ENCODE measurements at regions not wholly inside any gene's neighbourhood (a gene's known extent, or its start where the extent isn't known, plus 50 kb on each side); places are given as distances from the start of the nearest gene placed in this dataset.

GRCh38 chr1:59020151-59020997, 236.5 kb upstream of the JUN start:
- no peak overlapping the region for H4K8ac ChIP-seq (ENCODE audit: low read depth, low read length)
- peaks cover 21 to 29% of the 10 kb centered on the region in 2 experiments for H3K4me1 ChIP-seq (ENCODE audit: control insufficient read depth in 1 of 2, insufficient read depth in 2 of 2, low read length in 2 of 2)
- peaks cover 7% of the 10 kb centered on the region for H3K79me1 ChIP-seq (ENCODE audit: low read length)
- H3K9me3 ChIP-seq (ENCODE audit: insufficient read depth, low read depth, low read length), result no peaks in the 10 kb centered on the region
- no peaks in the 10 kb centered on the region for H3K79me2 ChIP-seq (ENCODE audit: control insufficient read depth, insufficient read depth, low read length, poor library complexity)
- no peak overlapping the region for H2BK5ac ChIP-seq (ENCODE audit: low read depth, low read length, poor library complexity)
- peak; percentile 16 to 51 for DNase-seq
- H3K27ac ChIP-seq (ENCODE audit: low read depth, low read length), result no peak overlapping the region
- H3K18ac ChIP-seq (ENCODE audit: low read length), result no peak overlapping the region
- no peak overlapping the region for H2BK12ac ChIP-seq (ENCODE audit: low read length)
- H3K27me3 ChIP-seq (ENCODE audit: insufficient read depth, low read length), result no peaks in the 10 kb centered on the region
- WGBS (ENCODE audit: extremely low coverage, insufficient coverage, insufficient read length), result no CpG with 5 or more reads among the region's 2 CpGs
- no peak overlapping the region for H3K9ac ChIP-seq (ENCODE audit: low read length)
- H2AFZ ChIP-seq (ENCODE audit: insufficient read depth, low read length, poor library complexity), result no peak overlapping the region
- no peak overlapping the region for H2BK120ac ChIP-seq (ENCODE audit: insufficient read depth, low read length, poor library complexity)
- H3K4me2 ChIP-seq (ENCODE audit: low read length), result no peak overlapping the region
- no peak overlapping the region for H3K14ac ChIP-seq (ENCODE audit: low read length)
- no peaks in the 10 kb centered on the region for H3K36me3 ChIP-seq (ENCODE audit: control insufficient read depth in 1 of 2, insufficient read depth in 2 of 2, low read length in 2 of 2)
- H3K4me3 ChIP-seq (ENCODE audit: low read depth, low read length), result no peak overlapping the region
- no peak overlapping the region for H4K12ac ChIP-seq (ENCODE audit: low read depth, low read length)
- no peak overlapping the region for H4K91ac ChIP-seq (ENCODE audit: low read depth, low read length)
- no peak overlapping the region for H3K4ac ChIP-seq (ENCODE audit: low read depth, low read length)
- H2AK5ac ChIP-seq (ENCODE audit: low read length), result no peak overlapping the region
- H3K23ac ChIP-seq (ENCODE audit: low read length), result no peak overlapping the region

- Histone ChIP-seq H3K79me1 (ENCODE audit: low read length) (no peaks in the 10 kb centered on the region), H4K8ac (ENCODE audit: low read depth, low read length) (no peak overlapping the region), H2BK5ac (ENCODE audit: low read depth, low read length, poor library complexity) (no peak overlapping the region), H3K79me2 (ENCODE audit: control insufficient read depth, insufficient read depth, low read length, poor library complexity) (no peaks in the 10 kb centered on the region), H4K91ac (ENCODE audit: low read depth, low read length) (no peak overlapping the region), H3K14ac (ENCODE audit: low read length) (no peak overlapping the region), H3K4ac (ENCODE audit: low read depth, low read length) (no peak overlapping the region), H3K4me1 (ENCODE audit: control insufficient read depth in 1 of 2, insufficient read depth in 2 of 2, low read length in 2 of 2) (peaks cover 7 to 13% of the 10 kb centered on the region in 2 experiments), H2BK12ac (ENCODE audit: low read length) (no peak overlapping the region), H3K23ac (ENCODE audit: low read length) (no peak overlapping the region), H2BK120ac (ENCODE audit: insufficient read depth, low read length, poor library complexity) (no peak overlapping the region), H2AK5ac (ENCODE audit: low read length) (no peak overlapping the region), H4K12ac (ENCODE audit: low read depth, low read length) (no peak overlapping the region), H3K36me3 (ENCODE audit: control insufficient read depth in 1 of 2, insufficient read depth in 2 of 2, low read length in 2 of 2) (no peaks in the 10 kb centered on the region), H3K27ac (ENCODE audit: low read depth, low read length) (no peak overlapping the region), H3K9me3 (ENCODE audit: insufficient read depth, low read depth, low read length) (no peaks in the 10 kb centered on the region), H2AFZ (ENCODE audit: insufficient read depth, low read length, poor library complexity) (no peak overlapping the region), H3K27me3 (ENCODE audit: insufficient read depth, low read length) (no peaks in the 10 kb centered on the region), H3K4me2 (ENCODE audit: low read length) (no peak overlapping the region), H3K9ac (ENCODE audit: low read length) (no peak overlapping the region), H3K4me3 (ENCODE audit: low read depth, low read length) (no peak overlapping the region), H3K18ac (ENCODE audit: low read length) (no peak overlapping the region)
- WGBS (ENCODE audit: extremely low coverage, insufficient coverage, insufficient read length), result no CpG with 5 or more reads among the region's 3 CpGs
- no peak for DNase-seq
Observed at GRCh38 chr1:59022199-59022598, 238.4 kb upstream of the JUN start.

GRCh38 chr1:59022799-59023198, 239.0 kb upstream of the JUN start:
- no peaks in the 10 kb centered on the region for H3K36me3 ChIP-seq (ENCODE audit: control insufficient read depth in 1 of 2, insufficient read depth in 2 of 2, low read length in 2 of 2)
- no peak overlapping the region for H3K27ac ChIP-seq (ENCODE audit: low read depth, low read length)
- no peak overlapping the region for H3K4me3 ChIP-seq (ENCODE audit: low read depth, low read length)
- H2AK5ac ChIP-seq (ENCODE audit: low read length), result no peak overlapping the region
- H3K9me3 ChIP-seq (ENCODE audit: insufficient read depth, low read depth, low read length), result no peaks in the 10 kb centered on the region
- H3K79me2 ChIP-seq (ENCODE audit: control insufficient read depth, insufficient read depth, low read length, poor library complexity), result no peaks in the 10 kb centered on the region
- no peak overlapping the region for H2BK5ac ChIP-seq (ENCODE audit: low read depth, low read length, poor library complexity)
- H3K4me2 ChIP-seq (ENCODE audit: low read length), result no peak overlapping the region
- H2BK120ac ChIP-seq (ENCODE audit: insufficient read depth, low read length, poor library complexity), result no peak overlapping the region
- H4K12ac ChIP-seq (ENCODE audit: low read depth, low read length), result no peak overlapping the region
- no peak overlapping the region for H2BK12ac ChIP-seq (ENCODE audit: low read length)
- no peak overlapping the region for H3K4ac ChIP-seq (ENCODE audit: low read depth, low read length)
- no peak overlapping the region for H4K91ac ChIP-seq (ENCODE audit: low read depth, low read length)
- peaks cover 3 to 9% of the 10 kb centered on the region in 2 experiments for H3K4me1 ChIP-seq (ENCODE audit: control insufficient read depth in 1 of 2, insufficient read depth in 2 of 2, low read length in 2 of 2)
- no CpG with 5 or more reads among the region's 3 CpGs for whole genome bisulfite sequencing (ENCODE audit: extremely low coverage, insufficient coverage, insufficient read length)
- no peaks in the 10 kb centered on the region for H3K79me1 ChIP-seq (ENCODE audit: low read length)
- no peak overlapping the region for H3K14ac ChIP-seq (ENCODE audit: low read length)
- no peak overlapping the region for H4K8ac ChIP-seq (ENCODE audit: low read depth, low read length)
- no peak overlapping the region for H2AFZ ChIP-seq (ENCODE audit: insufficient read depth, low read length, poor library complexity)
- no peak for DNase-seq
- H3K9ac ChIP-seq (ENCODE audit: low read length), result no peak overlapping the region
- H3K18ac ChIP-seq (ENCODE audit: low read length), result no peak overlapping the region
- no peaks in the 10 kb centered on the region for H3K27me3 ChIP-seq (ENCODE audit: insufficient read depth, low read length)
- H3K23ac ChIP-seq (ENCODE audit: low read length), result no peak overlapping the region

- no peak overlapping the region for H2AFZ ChIP-seq (ENCODE audit: insufficient read depth, low read length, poor library complexity)
- no peak overlapping the region for H3K4me2 ChIP-seq (ENCODE audit: low read length)
- no peak overlapping the region for H3K23ac ChIP-seq (ENCODE audit: low read length)
- H3K79me1 ChIP-seq (ENCODE audit: low read length), result no peaks in the 10 kb centered on the region
- no peak overlapping the region for H2BK120ac ChIP-seq (ENCODE audit: insufficient read depth, low read length, poor library complexity)
- no peak overlapping the region for H3K27ac ChIP-seq (ENCODE audit: low read depth, low read length)
- H3K18ac ChIP-seq (ENCODE audit: low read length), result no peak overlapping the region
- H3K79me2 ChIP-seq (ENCODE audit: control insufficient read depth, insufficient read depth, low read length, poor library complexity), result no peaks in the 10 kb centered on the region
- no peaks in the 10 kb centered on the region for H3K9me3 ChIP-seq (ENCODE audit: insufficient read depth, low read depth, low read length)
- WGBS (ENCODE audit: extremely low coverage, insufficient coverage, insufficient read length), result no CpG with 5 or more reads among the region's 2 CpGs
- H3K27me3 ChIP-seq (ENCODE audit: insufficient read depth, low read length), result no peaks in the 10 kb centered on the region
- H2AK5ac ChIP-seq (ENCODE audit: low read length), result peak overlapping the region; percentile 33
- no peak overlapping the region for H3K4ac ChIP-seq (ENCODE audit: low read depth, low read length)
- no peak overlapping the region for H3K9ac ChIP-seq (ENCODE audit: low read length)
- H4K8ac ChIP-seq (ENCODE audit: low read depth, low read length), result no peak overlapping the region
- H4K12ac ChIP-seq (ENCODE audit: low read depth, low read length), result no peak overlapping the region
- H3K14ac ChIP-seq (ENCODE audit: low read length), result no peak overlapping the region
- H2BK5ac ChIP-seq (ENCODE audit: low read depth, low read length, poor library complexity), result no peak overlapping the region
- H3K4me1 ChIP-seq (ENCODE audit: control insufficient read depth in 1 of 2, insufficient read depth in 2 of 2, low read length in 2 of 2), result peaks cover 3 to 11% of the 10 kb centered on the region in 2 experiments
- H4K91ac ChIP-seq (ENCODE audit: low read depth, low read length), result no peak overlapping the region
- no peaks in the 10 kb centered on the region for H3K36me3 ChIP-seq (ENCODE audit: control insufficient read depth in 1 of 2, insufficient read depth in 2 of 2, low read length in 2 of 2)
- no peak overlapping the region for H3K4me3 ChIP-seq (ENCODE audit: low read depth, low read length)
- no peak for DNase-seq
- peak overlapping the region; percentile 24 for H2BK12ac ChIP-seq (ENCODE audit: low read length)
Observed at GRCh38 chr1:59025201-59025600, 241.4 kb upstream of the JUN start.

All from trophoblast cell (in vitro differentiated cells and primary cell).